Mucosa of stomach (tissue), 1 donor: ENCODE measurements at regions not wholly inside any gene's neighbourhood (a gene's known extent, or its start where the extent isn't known, plus 50 kb on each side); places are given as distances from the start of the nearest gene placed in this dataset.
"Not testable (repeated sequence)": the region's sequence is repeated elsewhere in the genome, so short reads cannot be mapped to it uniquely, and the experiment has no call there.

Source experiments
- H3K27me3 ChIP-seq: one replicate; pipeline ENCODE4 v1.7.0; 2013; ENCODE audit warnings: mild to moderate bottlenecking, low read length; ENCODE audit not compliant: control insufficient read depth, insufficient read depth
- H3K36me3 ChIP-seq: one replicate; pipeline ENCODE4 v1.7.0; 2013; ENCODE audit warnings: low read length; ENCODE audit not compliant: control insufficient read depth, insufficient read depth
- H3K4me1 ChIP-seq: one replicate; pipeline ENCODE4 v1.7.0; 2013; ENCODE audit warnings: mild to moderate bottlenecking, low read length; ENCODE audit not compliant: control insufficient read depth, insufficient read depth
- H3K4me3 ChIP-seq: one replicate; pipeline ENCODE4 v1.7.0; 2013; ENCODE audit warnings: low read length
- H3K9ac ChIP-seq: one replicate; pipeline ENCODE4 v1.7.0; 2013; ENCODE audit warnings: mild to moderate bottlenecking, low read length, moderate library complexity
- H3K9me3 ChIP-seq: one replicate; pipeline ENCODE4 v1.7.0; 2013; ENCODE audit warnings: mild to moderate bottlenecking, low read length, moderate library complexity; ENCODE audit not compliant: control insufficient read depth
- donor health status: Pancreatic carcinoma.

DNA sequence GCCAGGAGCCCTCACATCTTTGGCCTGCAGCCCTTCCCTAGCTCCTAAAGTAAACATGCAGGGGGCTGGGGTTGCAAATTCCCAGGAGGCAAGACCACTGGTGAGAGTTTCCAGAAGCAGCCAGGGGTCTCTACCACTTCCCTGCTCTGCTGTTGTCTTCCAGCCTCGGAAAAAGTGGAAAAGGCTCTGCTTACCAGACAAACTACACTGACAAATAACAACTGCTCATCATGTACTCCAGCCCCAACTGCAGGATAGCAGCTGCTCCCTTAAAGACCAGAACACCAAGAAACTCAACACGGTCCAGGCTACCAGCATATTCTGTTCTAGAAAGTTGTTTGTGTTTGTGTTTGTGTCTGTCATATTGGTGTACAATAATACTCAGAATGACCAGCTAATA, 187.5 kb upstream of the MARCKS start:
- Histone ChIP-seq H3K36me3 (no peaks in the 10 kb centered on the region), H3K4me1 (peaks cover 16% of the 10 kb centered on the region), H3K9me3 (no peaks in the 10 kb centered on the region), H3K9ac (no peak overlapping the region), H3K4me3 (no peak overlapping the region), H3K27me3 (no peaks in the 10 kb centered on the region)

DNA sequence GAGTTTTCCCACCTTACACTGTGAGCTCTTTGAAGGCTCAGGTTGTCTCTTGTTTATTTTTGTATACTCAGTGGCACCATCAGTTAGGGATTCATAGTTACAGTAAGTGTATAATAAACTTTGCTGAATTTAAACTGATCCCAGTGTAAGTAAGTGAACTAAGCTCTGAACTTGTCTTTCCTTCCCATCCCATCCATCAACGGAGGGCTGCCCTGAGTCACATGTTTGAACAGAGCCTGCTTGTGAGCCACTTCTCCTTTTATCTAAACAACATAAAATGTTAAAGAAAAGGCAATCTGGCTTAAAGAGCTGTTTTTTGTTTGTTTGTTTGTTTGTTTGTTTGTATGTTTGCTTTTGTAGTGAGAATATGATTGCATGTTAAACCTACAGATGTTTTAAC, 185.7 kb upstream of the MARCKS start:
- no peaks in the 10 kb centered on the region for H3K27me3 ChIP-seq
- H3K9ac ChIP-seq: no peak overlapping the region
- peaks cover 26% of the 10 kb centered on the region for H3K4me1 ChIP-seq

DNA sequence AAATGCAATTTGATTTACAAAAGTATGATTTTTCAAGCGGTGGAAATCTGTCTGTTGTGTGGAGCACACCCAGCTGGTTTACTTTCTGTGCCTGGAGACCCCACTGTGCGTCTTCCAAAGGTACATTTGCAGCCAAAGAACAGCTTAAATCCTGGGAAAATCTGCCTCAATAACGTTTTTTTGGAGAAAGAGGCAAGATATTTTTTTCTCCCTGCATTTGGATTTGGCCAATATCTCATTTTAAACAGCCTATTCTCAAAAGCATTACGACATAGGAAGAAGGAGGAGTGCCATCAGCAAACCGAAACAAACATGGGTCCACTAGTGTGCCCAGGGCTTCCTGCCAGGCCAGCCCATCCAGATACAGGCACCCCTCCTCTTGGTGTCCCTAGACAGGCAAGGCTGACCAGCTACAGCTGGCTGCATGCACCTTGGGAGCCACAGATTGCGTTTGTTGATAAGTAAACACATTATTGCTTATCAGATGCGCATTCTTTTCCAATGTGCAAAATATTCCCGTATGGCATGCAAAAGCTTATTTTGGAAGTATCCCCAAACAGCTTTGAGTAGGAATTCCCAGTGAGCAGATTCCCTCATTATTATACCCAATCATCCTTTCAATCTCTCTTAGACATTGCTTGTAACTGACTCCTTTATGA, 184.5 kb upstream of the MARCKS start:
- Histone ChIP-seq H3K9ac (no peak overlapping the region), H3K4me1 (peaks cover 38% of the 10 kb centered on the region)

More for the DNA sequence above, 185.7 kb upstream of the MARCKS start:
- no peaks in the 10 kb centered on the region for H3K36me3 ChIP-seq
- H3K9me3 ChIP-seq: no peaks in the 10 kb centered on the region
- no peak overlapping the region for H3K4me3 ChIP-seq

DNA sequence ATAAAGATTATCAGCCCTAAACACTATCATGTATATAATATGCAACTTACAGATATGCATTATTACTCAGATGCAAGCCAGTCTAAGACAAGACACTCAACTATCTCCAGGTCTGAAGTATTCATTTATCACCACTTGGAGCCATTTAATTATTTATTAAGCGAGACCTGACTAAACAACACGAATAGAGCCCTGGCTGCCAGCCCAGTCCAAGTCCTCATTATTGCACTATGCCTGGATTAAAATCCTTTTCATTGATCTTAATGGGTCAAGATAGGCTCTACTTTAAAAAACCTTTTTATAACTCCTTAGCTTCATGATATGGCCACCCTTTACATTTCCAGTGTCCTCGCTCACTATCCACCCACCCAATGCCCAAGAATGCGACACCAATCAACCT, 183.1 kb upstream of the MARCKS start:
- peaks cover 39% of the 10 kb centered on the region for H3K4me1 ChIP-seq
- H3K9me3 ChIP-seq: no peaks in the 10 kb centered on the region
- H3K9ac ChIP-seq: no peak overlapping the region
- no peaks in the 10 kb centered on the region for H3K36me3 ChIP-seq
- H3K4me3 ChIP-seq: no peak overlapping the region
- no peaks in the 10 kb centered on the region for H3K27me3 ChIP-seq

More for the DNA sequence above, 184.5 kb upstream of the MARCKS start:
- no peaks in the 10 kb centered on the region for H3K9me3 ChIP-seq
- H3K36me3 ChIP-seq: no peaks in the 10 kb centered on the region
- H3K4me3 ChIP-seq: no peak overlapping the region
- no peaks in the 10 kb centered on the region for H3K27me3 ChIP-seq

DNA sequence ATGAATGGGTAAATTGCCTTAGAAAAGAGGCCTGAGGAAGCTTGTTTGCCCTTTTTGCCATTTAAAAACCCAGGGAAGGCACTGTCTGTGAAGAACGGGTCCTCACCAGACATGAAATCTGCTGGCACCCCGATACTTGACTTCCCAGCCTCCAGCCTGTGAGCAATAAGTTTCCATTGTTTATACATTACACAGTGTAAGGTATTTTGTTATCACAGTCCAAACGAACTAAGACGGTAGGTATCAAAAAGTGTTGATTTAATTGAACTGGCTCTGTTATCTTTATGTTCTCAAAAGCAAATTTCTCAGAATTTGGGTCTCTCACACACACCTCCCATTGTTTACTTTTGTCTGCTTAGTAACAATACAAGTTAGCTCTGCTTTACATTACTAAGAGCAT, 181.1 kb upstream of the MARCKS start:
- Histone ChIP-seq H3K36me3 (no peaks in the 10 kb centered on the region), H3K9ac (peak overlapping the region; percentile 44), H3K4me3 (no peak overlapping the region), H3K9me3 (no peaks in the 10 kb centered on the region), H3K27me3 (no peaks in the 10 kb centered on the region), H3K4me1 (peaks cover 44% of the 10 kb centered on the region)

DNA sequence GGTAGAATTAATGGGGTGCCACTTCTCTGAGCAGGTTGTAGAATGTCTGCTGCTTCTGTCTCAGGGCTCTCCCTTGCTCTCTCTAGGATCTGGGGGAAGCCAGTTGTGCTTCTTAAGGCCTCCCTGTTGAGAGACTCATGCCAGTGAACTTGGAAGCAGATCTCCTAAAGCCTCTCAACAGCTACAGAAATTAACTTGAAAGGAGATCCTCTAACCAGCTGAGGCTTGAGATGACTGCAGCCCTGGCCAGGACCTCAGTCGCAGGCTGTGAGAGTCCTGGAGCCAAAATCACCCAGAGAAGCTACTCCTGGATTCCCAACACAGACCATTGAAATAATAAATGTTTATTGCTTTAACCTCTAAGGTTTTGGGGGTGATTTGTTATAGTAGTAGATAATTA, 180.2 kb upstream of the MARCKS start:
- Histone ChIP-seq H3K4me3 (no peak overlapping the region), H3K9ac (no peak overlapping the region), H3K9me3 (no peaks in the 10 kb centered on the region), H3K36me3 (no peaks in the 10 kb centered on the region), H3K27me3 (no peaks in the 10 kb centered on the region), H3K4me1 (peaks cover 49% of the 10 kb centered on the region)

DNA sequence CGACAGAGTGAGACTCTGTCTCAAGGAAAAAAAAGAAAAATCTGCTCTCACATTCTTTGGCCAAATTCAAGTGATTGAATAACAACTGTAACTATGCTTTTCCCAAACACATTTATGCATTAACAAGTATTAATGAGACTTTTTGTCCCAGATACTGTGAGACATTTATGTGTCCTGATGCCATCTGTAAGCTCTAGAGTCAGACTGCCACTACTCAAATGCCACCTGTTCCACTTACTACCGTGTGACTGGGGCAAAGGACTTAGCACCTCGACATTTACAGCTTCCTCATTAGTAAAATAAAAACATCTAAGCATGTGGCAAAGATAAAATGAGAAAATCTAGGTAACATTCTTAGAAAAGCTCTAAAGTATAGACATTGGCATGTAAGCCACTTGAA, 178.1 kb upstream of the MARCKS start:
- Histone ChIP-seq H3K27me3 (no peaks in the 10 kb centered on the region), H3K4me1 (peaks cover 49% of the 10 kb centered on the region), H3K36me3 (no peaks in the 10 kb centered on the region)

DNA sequence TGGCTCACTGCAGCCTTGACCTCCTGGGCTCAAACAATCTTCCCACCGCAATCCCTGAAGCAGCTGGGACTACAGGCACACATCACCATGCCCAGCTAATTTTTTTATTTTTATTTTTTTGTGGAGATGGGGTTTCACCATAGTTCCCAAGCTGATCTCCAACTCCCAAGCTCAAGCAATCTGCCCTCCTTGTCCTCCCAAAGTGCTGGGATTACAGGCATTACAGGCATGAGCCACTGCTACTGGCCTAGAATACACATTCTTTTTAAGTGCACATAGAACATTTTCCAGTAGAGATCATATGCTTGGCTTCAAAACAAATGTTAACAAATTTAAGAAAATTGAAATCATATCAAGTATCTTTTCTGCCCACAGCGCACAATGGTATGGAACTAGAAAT, 176.8 kb upstream of the MARCKS start:
- no peak overlapping the region for H3K9ac ChIP-seq
- H3K27me3 ChIP-seq: no peaks in the 10 kb centered on the region
- H3K4me1 ChIP-seq: peaks cover 49% of the 10 kb centered on the region
- no peaks in the 10 kb centered on the region for H3K36me3 ChIP-seq
- no peaks in the 10 kb centered on the region for H3K9me3 ChIP-seq
- no peak overlapping the region for H3K4me3 ChIP-seq

More for the DNA sequence above, 178.1 kb upstream of the MARCKS start:
- Histone ChIP-seq H3K4me3 (no peak overlapping the region), H3K9ac (no peak overlapping the region), H3K9me3 (no peaks in the 10 kb centered on the region)

DNA sequence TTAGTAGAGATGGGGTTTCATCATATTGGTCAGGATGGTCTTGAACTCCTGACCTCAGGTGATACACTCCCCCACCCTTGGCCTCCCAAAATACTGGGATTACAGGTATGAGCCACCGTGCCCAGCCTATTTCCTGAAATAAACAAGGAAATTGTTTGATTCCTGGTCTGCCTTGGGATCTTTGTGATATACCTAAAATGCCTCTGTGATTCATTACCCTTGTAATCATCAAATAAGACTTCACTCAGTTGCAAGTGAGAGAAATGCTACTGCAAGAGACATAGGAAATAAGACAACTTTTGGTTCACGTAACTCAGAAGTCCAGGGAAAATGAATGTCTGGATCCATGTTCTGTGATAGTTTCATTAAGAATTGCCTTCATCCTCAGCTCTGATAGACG, 173.2 kb upstream of the MARCKS start:
- Histone ChIP-seq H3K27me3 (no peaks in the 10 kb centered on the region), H3K4me3 (no peak overlapping the region), H3K4me1 (peaks cover 32% of the 10 kb centered on the region), H3K9ac (no peak overlapping the region), H3K9me3 (no peaks in the 10 kb centered on the region), H3K36me3 (no peaks in the 10 kb centered on the region)

DNA sequence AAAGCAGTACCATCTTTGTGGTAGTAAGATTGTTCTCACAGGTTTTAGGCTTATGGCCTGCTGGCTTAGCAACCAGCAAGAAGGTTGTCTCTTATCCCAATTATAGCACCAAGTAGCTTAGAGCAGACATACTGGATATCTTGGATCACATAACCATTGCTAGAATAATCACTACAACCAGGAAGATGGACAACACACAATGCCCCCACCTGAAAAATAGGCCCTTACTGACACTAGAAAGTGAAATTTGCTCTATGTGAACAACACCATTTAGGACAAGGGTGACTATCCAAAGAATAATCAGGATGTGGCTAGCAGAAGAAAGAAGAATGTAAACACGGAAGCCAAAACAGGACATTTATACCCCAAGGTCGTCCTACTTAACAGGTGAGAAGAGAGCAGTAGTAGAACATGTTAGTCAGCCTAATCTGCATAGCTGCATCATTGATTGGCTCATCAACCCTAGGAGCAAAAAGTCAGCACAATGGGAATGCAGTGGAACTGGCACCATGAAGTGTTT, 172.7 kb upstream of the MARCKS start:
- Histone ChIP-seq H3K4me3 (no peak overlapping the region), H3K36me3 (no peaks in the 10 kb centered on the region), H3K27me3 (no peaks in the 10 kb centered on the region), H3K4me1 (peaks cover 32% of the 10 kb centered on the region), H3K9me3 (no peaks in the 10 kb centered on the region), H3K9ac (no peak overlapping the region)

DNA sequence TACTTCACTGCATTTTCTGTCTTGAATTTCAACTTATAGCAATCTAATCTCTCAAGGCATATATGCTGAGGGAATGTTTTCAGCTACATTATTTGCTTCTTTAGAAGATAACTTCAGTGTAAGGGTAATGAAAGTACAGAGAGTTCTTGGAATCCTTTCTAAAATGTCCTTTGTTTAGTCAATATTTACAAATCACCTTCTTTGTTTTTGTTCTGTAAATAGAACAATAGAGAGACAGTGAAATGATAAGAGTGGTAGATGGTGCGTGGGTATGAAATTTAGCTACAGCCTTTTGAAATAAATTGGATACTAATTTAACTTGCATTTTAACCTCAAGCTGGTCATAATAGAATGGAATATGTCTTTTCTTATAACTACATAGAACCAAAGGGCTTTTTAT, 171.1 kb upstream of the MARCKS start:
- Histone ChIP-seq H3K27me3 (no peaks in the 10 kb centered on the region), H3K36me3 (no peaks in the 10 kb centered on the region), H3K4me1 (peaks cover 35% of the 10 kb centered on the region), H3K9me3 (no peaks in the 10 kb centered on the region), H3K9ac (no peak overlapping the region), H3K4me3 (no peak overlapping the region)

DNA sequence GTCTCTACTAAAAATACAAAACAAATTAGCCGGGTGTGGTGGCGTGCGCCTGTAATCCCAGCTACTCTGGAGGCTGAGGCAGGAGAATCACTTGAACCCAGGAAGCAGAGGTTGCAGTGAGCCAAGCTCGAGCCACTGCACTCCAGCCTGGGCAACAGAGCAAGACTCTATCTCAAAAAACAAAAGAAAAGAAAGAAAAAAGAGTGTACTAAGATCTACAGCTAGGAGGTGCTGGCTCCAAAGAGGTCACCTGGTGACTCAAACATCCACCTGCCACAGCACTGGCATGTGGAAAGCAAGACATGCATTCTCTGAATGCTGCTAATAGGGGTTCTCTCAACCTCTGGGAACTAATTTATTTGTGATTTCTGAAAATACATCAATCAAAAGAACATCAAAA, 167.5 kb upstream of the MARCKS start:
- not testable (repeated sequence) for H3K9me3 ChIP-seq, H3K27me3 ChIP-seq, H3K4me3 ChIP-seq, H3K36me3 ChIP-seq, H3K9ac ChIP-seq
- H3K4me1 ChIP-seq: peaks cover 15% of the 10 kb centered on the region
